CD4-positive, alpha-beta T cell treated with Interleukin-21 for 1 hour (primary cell): ENCODE measurements at regions not wholly inside any gene's neighbourhood (a gene's known extent, or its start where the extent isn't known, plus 50 kb on each side); places are given as distances from the start of the nearest gene placed in this dataset.

Source experiments
- DNase-seq: peaks from one replicate; pipeline ENCODE4 v3.0.0-alpha.2; 2020

- no peak for DNase-seq
Observed at GRCh38 chr15:85847031-85847430, 52.3 kb upstream of the KLHL25 start.

DNA sequence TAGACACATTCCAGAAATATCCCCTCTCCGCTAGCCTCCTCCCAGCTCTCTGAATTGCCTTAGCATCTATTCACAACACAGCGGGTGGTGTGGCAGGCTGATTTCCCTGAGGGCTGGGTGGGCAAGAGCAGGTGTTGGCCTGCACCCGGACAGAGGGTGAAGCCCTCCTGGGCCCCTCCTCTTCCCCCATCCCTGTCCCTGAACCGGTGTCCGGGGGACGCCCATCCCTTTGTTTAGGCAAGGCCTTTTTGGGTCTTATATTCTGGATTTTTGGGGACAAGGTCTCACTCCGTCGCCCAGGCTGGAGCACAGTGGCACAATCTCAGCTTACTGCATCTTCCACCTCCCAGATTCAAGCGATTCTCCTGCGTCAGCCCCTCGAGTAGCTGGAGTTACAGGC is 55.2 kb upstream of the KLHL25 start:
- no peak for DNase-seq

DNA sequence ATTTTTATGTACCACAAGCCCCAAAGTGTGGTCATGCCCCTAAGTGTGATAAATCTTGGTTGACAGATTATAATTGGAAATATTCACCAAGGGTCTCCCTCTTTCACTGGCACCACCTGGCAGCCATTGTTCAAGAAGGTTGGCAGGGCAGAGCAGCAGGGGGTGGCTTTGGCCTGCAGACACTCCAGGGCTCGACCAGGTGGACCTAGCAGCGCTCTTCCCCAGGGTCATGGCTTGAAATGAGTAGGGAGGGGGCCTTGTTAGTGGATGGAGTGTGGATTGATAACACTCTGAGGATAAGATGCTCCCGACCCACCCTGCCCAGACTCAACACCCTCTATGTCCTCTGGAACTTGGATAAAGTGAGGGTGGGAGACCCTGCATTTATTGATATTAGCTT is 58.2 kb upstream of the KLHL25 start:
- DNase-seq: no peak

DNA sequence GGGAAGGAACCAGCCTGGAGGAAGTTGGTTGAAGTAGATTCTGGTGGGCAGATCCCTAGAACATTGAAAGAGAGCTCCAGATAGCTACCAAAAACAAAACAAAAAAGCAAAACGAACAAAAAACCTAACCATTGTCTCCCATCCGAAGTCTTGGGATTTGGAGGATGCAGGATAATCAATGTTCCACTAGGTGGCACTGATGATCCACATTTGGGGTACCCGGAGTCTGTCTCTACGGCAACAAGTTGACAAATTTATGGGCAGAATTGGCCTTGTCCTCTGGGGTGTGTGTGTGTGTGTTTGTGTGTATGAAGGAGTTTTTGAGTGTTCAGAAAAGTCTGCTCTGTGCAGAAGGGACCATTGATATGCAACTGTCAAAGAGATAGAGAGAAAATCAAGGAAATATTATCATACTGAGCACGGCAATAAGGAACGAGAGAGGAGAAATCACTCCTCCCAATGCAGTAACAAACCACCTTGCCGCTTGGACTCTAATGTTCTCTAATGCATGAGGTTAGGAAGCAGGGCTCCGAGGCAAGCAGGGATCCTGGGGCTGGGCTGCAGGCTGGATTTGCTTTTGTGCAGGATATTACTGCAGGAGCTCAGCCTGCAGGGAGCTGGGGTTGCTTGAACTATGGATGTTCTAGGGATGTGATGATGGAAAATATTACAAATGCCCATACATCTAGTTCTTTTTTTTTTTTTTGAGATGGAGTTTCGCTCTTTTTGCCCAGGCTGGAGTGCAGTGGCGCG is 59.8 kb upstream of the KLHL25 start:
- DNase-seq: peak; percentile 69

- DNase-seq: peak; percentile 72
Observed at GRCh38 chr15:85858586-85859375, 64.1 kb upstream of the KLHL25 start.

- no peak for DNase-seq
Observed at GRCh38 chr15:85859671-85860070, 64.9 kb upstream of the KLHL25 start.

DNA sequence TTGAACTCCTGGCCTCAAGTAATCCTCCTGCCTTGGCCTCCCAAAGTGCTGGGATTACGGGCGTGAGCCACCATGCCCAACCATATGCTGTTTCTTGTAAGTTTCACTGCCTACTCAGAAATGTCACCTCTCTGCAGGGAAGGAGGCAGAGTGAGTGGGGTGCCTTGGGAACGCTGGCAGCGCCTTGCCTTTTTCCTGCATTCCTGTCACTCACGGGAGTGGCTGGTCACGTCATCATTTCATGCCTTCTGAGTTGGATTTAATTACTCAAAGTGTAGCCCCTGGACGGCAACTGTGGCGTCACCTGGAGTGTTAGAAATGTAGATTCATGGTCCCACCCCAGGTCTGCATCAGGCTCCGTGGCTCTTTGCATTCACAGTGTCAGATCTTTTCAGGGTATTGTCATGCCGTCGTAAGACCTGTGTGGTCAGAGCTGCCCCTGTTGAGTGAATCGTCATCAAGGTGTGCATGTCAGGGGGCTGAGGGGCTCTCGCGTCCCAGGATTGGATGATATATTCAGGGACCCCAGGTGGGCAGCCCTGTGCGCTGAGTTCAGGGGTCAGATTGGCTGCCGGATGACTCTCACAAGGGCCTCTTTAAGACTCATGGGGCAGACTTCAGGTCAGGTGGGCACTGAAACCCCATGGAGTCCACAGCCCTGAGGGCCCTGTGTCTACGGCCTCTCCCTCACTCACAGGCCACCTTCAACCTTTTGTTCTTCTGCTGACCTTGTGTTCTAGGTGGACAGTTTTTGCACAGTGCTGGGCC is 65.9 kb upstream of the KLHL25 start:
- DNase-seq: no peak

DNA sequence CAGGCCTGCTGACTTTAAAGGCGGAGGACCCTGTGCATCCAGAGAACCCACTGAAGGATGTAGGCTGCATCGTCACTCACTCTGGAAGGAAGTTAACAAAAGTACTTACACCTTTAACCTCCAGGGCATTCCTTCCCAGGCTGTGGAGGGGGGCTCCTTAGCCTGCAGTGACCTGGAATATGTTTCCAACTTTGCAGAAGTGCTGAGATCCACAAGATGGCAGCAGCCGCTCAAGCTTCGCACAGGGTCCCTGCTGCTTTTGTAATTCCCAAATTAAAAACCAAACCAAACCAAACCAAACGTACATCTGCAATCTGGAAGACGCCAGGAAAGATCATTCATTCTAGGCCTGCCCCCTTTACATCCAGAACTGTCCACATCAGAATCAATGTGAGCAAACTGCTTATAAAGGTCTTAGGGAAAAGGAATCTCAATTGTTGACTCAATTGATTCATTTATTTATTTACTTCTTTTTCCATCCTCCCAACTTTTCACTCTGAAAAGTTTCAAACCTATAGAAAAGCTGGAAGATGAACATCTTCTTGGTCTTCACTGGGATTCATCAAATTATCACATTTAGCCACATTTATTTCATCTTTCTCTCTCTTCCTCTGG is 70.5 kb upstream of the KLHL25 start:
- peak; percentile 13 for DNase-seq

DNA sequence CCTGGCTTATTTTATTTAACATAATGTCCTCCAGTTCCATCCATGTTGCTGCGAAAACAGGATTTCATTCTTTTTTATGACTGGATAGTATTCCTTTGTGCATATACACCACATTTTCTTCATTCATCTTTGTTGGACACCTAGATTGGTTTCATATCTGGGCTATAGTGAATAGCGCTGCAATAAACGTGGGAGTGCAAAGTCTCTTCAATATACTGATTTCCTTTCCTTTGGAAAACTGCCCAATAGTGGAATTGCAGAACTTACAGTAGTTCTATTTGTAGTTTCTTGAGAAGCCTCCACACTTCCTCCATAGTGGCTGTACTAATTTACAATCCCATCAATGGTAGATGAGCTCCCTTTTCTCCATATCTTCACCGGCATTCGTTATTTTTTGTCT is 72.5 kb upstream of the KLHL25 start:
- DNase-seq: no peak

- DNase-seq: no peak
Observed at GRCh38 chr15:85869124-85869523, 74.4 kb upstream of the KLHL25 start.

DNA sequence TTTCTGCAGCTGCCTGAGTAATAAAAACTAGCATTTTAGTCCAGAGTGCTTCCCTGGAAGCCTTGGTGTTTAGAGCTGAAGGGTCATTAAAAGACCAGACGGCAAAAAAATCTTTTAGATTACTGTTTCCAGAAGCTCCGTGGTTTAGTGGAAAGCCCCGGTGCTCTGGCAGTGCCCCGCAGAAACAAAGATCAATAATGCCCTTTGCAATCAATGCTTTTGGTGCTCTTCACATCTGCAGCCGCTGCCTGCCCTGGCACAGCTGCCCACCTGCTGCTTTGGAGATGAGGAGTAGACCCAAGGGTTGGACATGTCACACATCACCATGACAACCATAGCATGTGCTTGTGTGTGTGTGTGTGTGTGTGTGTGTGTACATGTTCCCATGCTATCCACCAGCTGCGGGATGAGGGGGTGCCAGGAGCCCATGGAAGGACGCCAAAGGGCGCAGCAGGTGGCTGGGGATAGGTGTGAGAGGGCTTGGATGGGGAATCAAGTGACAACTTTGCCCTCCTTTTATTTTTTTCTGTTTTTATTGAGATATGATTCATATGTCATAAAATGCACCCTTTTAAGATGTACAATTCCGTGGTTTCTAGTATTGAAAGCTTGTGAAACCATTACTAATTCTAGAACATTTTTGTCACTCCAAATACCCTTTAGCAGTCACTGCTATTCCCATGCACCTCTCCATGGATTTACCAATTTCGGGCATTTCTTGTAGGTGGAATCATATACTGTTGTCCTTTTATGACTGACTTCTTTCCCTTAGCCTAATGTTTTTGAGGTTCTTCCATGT is 75.7 kb upstream of the KLHL25 start:
- DNase-seq: no peak

DNA sequence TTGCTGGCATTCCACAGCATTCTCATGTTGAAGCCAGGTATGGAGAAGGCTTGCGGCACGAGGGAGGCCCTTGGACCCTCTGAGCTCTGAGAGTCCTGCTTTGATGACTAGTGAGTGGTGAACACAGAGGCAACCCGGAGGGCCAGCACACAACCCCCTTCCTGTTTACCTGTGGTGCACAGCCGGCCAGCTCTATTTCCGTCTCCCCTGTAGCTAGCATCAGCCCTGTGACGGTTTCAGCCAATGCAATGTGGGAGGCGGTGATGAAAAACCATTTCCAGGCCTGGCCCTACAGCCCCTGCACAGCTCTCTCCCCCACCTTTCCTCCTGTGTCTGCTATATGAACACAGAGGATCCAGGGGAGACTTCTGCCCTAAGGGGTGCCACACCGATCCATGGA is 76.8 kb upstream of the KLHL25 start:
- no peak for DNase-seq

- no peak for DNase-seq
Observed at GRCh38 chr15:85872125-85872524, 77.4 kb upstream of the KLHL25 start.

GRCh38 chr15:85874236-85874635 is 79.5 kb upstream of the KLHL25 start:
- no peak for DNase-seq

DNA sequence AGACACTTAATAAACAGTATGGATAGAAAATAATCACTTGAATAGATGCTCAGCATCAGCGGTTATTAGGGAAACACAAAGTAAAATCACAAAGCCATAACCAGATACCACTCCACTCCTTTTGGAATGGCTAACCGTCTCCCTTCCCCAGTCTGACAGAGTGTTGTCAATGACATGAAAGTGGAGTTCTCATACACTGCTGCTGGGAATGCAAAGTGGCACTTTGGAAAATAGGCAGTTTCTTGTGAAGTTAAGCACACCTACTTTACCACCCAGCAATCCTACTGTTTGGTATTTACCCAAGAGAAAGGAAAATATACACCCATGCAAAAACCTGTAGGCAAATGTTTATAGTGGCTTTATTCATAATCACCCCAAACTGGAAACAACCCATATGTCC is 81.0 kb upstream of the KLHL25 start:
- DNase-seq: no peak

DNA sequence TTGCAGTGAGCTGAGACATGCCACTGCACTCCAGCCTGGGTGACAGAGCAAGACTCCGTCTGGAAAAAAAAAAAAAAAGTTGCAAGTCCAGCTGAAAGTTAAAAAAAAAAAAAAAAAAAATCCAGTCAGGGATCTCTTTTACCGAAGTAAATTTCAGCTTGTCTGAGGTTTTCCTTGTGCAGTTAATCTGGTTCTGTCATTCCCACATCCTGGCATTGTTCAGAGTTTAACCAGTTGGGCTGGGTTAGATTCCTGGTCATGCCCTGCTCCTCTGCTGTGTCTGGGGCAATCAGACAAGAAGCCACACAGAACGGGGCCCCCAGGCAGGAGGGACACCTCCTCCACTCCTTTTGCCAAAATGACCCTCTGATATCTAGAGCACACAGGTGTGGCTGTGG is 84.1 kb upstream of the KLHL25 start:
- DNase-seq: no peak

DNA sequence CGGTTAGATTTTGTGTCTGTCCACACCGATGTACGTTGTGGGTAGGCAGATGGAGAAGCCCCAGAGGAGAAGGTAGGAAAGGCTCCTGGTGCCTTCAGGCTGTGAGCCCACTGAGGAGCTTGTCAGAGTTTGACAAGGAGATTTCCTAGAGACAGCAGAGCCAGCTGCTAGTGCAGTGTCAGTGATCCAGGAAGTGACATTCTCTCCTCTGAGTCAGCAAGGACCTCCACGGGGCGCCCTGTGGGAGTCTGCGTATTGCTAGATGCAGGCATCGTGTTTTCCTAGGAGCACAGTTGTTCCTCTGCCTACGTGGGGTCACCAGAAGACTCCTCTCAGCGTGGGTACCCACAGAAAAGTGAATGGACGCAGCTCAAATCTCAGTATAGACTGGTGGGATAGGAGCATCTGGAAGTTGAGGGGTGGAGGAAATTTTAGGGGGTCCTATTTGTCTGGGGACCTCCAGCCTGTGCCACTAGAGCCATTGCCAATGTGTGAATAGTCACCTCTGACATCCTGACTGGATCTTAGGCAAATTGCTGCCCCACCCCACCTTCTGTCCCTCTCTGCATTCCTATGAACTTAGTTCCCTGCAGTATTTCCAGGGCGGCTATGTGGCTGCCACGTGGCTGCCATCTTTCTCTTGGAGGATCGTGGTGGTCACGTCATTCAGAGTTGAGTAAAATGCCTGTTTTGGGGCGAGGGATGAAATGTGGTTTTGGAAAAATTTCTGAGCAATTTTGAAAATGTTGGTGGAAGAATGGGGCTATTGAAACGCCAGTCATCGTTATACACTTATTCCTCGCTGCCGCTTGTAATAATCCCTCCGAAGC is 84.8 kb upstream of the KLHL25 start:
- DNase-seq: no peak

DNA sequence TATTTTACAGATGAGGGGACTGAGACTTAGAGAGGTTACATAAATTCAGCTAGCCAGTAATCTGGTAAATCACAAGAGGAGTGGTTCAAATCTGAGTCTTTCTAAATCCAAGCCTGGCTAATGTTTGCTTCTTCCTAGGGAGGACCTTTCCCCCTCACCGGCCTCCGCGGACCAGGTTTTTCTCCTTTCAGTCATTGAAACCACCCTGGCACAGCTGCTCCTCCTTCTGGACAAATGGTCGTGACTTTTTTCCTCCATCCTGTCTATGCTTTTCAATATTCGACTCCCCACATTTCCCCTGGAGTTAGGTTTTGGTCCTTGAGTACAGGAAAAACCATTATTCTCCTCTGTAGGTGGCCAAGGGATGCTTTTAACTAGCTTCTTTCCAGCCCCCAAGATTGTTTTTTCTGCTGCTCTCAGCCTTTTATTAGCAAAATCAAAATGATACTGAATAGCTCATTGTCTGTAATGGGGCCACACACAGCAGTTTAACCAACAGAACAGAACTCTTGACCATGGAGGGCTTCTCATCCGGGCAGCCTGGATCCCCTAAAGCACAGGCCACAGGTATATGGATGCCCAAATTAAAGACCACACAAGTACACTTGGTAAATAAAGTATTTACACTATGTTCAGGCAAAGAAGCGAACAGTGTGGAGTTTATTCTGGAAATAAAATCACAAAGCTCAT is 85.9 kb upstream of the KLHL25 start:
- DNase-seq: no peak

DNA sequence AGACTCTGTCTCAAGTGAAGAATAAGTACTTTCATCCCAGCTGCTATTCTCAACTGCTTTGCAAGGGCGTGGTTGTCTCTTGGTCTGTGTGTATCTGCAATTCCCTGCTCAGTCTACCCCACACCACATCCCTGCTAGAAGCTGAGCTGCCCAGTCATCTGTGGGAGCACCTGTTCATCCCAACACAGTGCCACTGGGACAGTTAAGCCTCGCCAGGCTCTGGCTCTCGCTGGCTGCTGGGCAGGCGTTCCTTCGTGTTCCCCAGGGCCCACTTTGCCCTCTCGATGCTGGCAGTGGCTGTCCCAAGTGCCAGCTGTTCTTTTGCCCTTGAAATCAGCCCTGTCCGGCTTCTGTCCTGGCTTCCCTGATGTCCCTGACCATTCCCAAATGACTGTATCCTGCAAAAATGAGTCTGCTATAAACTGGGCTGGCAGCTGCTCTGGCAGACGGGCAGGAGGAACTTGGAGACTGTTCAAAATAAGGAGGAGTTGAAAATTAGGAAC is 91.6 kb upstream of the KLHL25 start:
- DNase-seq: no peak

DNA sequence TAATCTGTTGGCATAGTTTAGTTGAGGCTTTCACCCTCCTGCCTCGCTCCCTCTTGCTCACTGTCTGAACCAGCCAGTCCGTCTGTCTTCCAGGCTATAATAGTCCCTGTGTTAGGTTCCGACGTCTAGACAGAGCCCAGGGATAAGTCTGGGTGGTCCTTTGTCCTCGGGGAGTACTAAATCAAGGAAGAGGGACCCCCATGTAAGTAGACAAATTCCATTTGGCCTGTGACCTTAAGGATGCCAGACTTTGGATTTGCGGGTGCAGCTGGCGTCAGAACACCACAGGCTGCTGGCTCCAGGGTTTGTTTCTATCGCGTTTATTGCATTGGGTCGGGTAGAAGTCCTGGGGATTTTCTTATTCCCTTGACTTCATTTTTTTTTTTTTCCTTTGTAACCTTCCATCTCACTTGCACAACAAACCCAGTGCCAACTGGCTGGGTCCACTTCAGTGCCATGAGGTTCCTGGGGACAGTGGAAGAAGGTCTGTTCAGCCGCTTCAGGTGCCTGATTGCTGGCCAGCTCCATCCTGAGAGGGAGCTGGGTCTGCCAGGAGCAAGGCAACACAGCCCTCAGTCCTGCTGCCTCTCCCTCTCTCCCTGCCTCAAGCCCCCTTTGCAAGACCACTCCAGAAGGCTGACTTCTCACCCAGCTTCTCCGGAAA is 95.4 kb upstream of the KLHL25 start:
- DNase-seq: no peak
